ENCODE measurements at regions not wholly inside any gene's neighbourhood (a gene's known extent, or its start where the extent isn't known, plus 50 kb on each side); places are given as distances from the start of the nearest gene placed in this dataset.

GRCh38 chr7:35581605-35582210, 113.2 kb downstream of the HERPUD2 start:
- Histone ChIP-seq H3K27ac (ENCODE audit: low read length) (no peak overlapping the region), H3K36me3 (ENCODE audit: control insufficient read depth, insufficient read depth, low read length) (no peaks in the 10 kb centered on the region), H3K4me3 (ENCODE audit: low read length) (no peak overlapping the region), H3K27me3 (ENCODE audit: control insufficient read depth, insufficient read depth, low read length) (no peaks in the 10 kb centered on the region), H3K9me3 (replicated peaks; ENCODE audit: control insufficient read depth, low read depth, low read length) (no peaks in the 10 kb centered on the region), H3K4me1 (ENCODE audit: control insufficient read depth, insufficient read depth, low read length) (no peaks in the 10 kb centered on the region)
- WGBS (ENCODE audit: insufficient coverage): 73% methylated on average over 3 of the region's 7 CpGs
- no peak for DNase-seq

GRCh38 chr7:35576031-35576573, 118.8 kb downstream of the HERPUD2 start:
- 89% methylated on average over 3 of the region's 5 CpGs for WGBS (ENCODE audit: insufficient coverage)
- Histone ChIP-seq H3K27me3 (ENCODE audit: control insufficient read depth, insufficient read depth, low read length) (no peaks in the 10 kb centered on the region), H3K27ac (ENCODE audit: low read length) (no peak overlapping the region), H3K36me3 (ENCODE audit: control insufficient read depth, insufficient read depth, low read length) (no peaks in the 10 kb centered on the region), H3K9me3 (replicated peaks; ENCODE audit: control insufficient read depth, low read depth, low read length) (no peaks in the 10 kb centered on the region), H3K4me1 (ENCODE audit: control insufficient read depth, insufficient read depth, low read length) (no peaks in the 10 kb centered on the region), H3K4me3 (ENCODE audit: low read length) (no peak overlapping the region)
- DNase-seq: peak; percentile 59

GRCh38 chr7:35571611-35572240, 123.2 kb downstream of the HERPUD2 start:
- Histone ChIP-seq H3K27ac (ENCODE audit: low read length) (no peak overlapping the region), H3K36me3 (ENCODE audit: control insufficient read depth, insufficient read depth, low read length) (no peaks in the 10 kb centered on the region), H3K4me1 (ENCODE audit: control insufficient read depth, insufficient read depth, low read length) (no peaks in the 10 kb centered on the region), H3K9me3 (replicated peaks; ENCODE audit: control insufficient read depth, low read depth, low read length) (no peaks in the 10 kb centered on the region), H3K27me3 (ENCODE audit: control insufficient read depth, insufficient read depth, low read length) (no peaks in the 10 kb centered on the region), H3K4me3 (ENCODE audit: low read length) (no peak overlapping the region)
- WGBS (ENCODE audit: insufficient coverage): 62% methylated on average over 3 of the region's 3 CpGs
- peak; percentile 53 for DNase-seq

GRCh38 chr7:35570937-35571336, 124.0 kb downstream of the HERPUD2 start:
- Histone ChIP-seq H3K27ac (ENCODE audit: low read length) (no peak overlapping the region), H3K27me3 (ENCODE audit: control insufficient read depth, insufficient read depth, low read length) (peaks cover 2% of the 10 kb centered on the region), H3K4me1 (ENCODE audit: control insufficient read depth, insufficient read depth, low read length) (no peaks in the 10 kb centered on the region), H3K9me3 (replicated peaks; ENCODE audit: control insufficient read depth, low read depth, low read length) (no peaks in the 10 kb centered on the region), H3K36me3 (ENCODE audit: control insufficient read depth, insufficient read depth, low read length) (no peaks in the 10 kb centered on the region), H3K4me3 (ENCODE audit: low read length) (no peak overlapping the region)
- peak; percentile 12 for DNase-seq
- WGBS (ENCODE audit: insufficient coverage): no CpG with 5 or more reads among the region's 5 CpGs

GRCh38 chr7:35565927-35566326, 129.0 kb downstream of the HERPUD2 start:
- no peak for DNase-seq
- 26% methylated on average over 3 of the region's 3 CpGs for WGBS (ENCODE audit: insufficient coverage)

GRCh38 chr7:35558841-35559240, 136.1 kb downstream of the HERPUD2 start:
- no peak overlapping the region for H3K4me3 ChIP-seq (ENCODE audit: low read length)
- no peak for DNase-seq
- no peaks in the 10 kb centered on the region for H3K9me3 ChIP-seq (replicated peaks; ENCODE audit: control insufficient read depth, low read depth, low read length)
- no peaks in the 10 kb centered on the region for H3K36me3 ChIP-seq (ENCODE audit: control insufficient read depth, insufficient read depth, low read length)
- H3K27me3 ChIP-seq (ENCODE audit: control insufficient read depth, insufficient read depth, low read length): no peaks in the 10 kb centered on the region
- 86% methylated on average over 4 of the region's 4 CpGs for WGBS (ENCODE audit: insufficient coverage)
- no peak overlapping the region for H3K27ac ChIP-seq (ENCODE audit: low read length)
- H3K4me1 ChIP-seq (ENCODE audit: control insufficient read depth, insufficient read depth, low read length): no peaks in the 10 kb centered on the region

More at GRCh38 chr7:35565927-35566326, 129.0 kb downstream of the HERPUD2 start:
- H3K36me3 ChIP-seq (ENCODE audit: control insufficient read depth, insufficient read depth, low read length): no peaks in the 10 kb centered on the region
- no peak overlapping the region for H3K4me3 ChIP-seq (ENCODE audit: low read length)
- H3K4me1 ChIP-seq (ENCODE audit: control insufficient read depth, insufficient read depth, low read length): no peaks in the 10 kb centered on the region
- no peak overlapping the region for H3K27ac ChIP-seq (ENCODE audit: low read length)
- no peaks in the 10 kb centered on the region for H3K9me3 ChIP-seq (replicated peaks; ENCODE audit: control insufficient read depth, low read depth, low read length)
- peaks cover 2% of the 10 kb centered on the region for H3K27me3 ChIP-seq (ENCODE audit: control insufficient read depth, insufficient read depth, low read length)

- Histone ChIP-seq H3K4me1 (ENCODE audit: control insufficient read depth, insufficient read depth, low read length) (no peaks in the 10 kb centered on the region), H3K27ac (ENCODE audit: low read length) (no peak overlapping the region), H3K4me3 (ENCODE audit: low read length) (no peak overlapping the region), H3K36me3 (ENCODE audit: control insufficient read depth, insufficient read depth, low read length) (no peaks in the 10 kb centered on the region), H3K27me3 (ENCODE audit: control insufficient read depth, insufficient read depth, low read length) (no peaks in the 10 kb centered on the region), H3K9me3 (replicated peaks; ENCODE audit: control insufficient read depth, low read depth, low read length) (no peaks in the 10 kb centered on the region)
- no peak for DNase-seq
- 71% methylated on average over 4 of the region's 8 CpGs for WGBS (ENCODE audit: insufficient coverage)
Observed at GRCh38 chr7:35556515-35557471, 138.1 kb downstream of the HERPUD2 start.

- H3K36me3 ChIP-seq (ENCODE audit: control insufficient read depth, insufficient read depth, low read length): no peaks in the 10 kb centered on the region
- H3K27ac ChIP-seq (ENCODE audit: low read length): no peak overlapping the region
- DNase-seq: no peak
- no peak overlapping the region for H3K4me3 ChIP-seq (ENCODE audit: low read length)
- no peaks in the 10 kb centered on the region for H3K4me1 ChIP-seq (ENCODE audit: control insufficient read depth, insufficient read depth, low read length)
- no peaks in the 10 kb centered on the region for H3K9me3 ChIP-seq (replicated peaks; ENCODE audit: control insufficient read depth, low read depth, low read length)
- no CpG with 5 or more reads among the region's 4 CpGs for WGBS (ENCODE audit: insufficient coverage)
- peaks cover under 1% of the 10 kb centered on the region for H3K27me3 ChIP-seq (ENCODE audit: control insufficient read depth, insufficient read depth, low read length)
Observed at GRCh38 chr7:35555934-35556333, 139.0 kb downstream of the HERPUD2 start.

- DNase-seq: no peak
- no peaks in the 10 kb centered on the region for H3K36me3 ChIP-seq (ENCODE audit: control insufficient read depth, insufficient read depth, low read length)
- H3K9me3 ChIP-seq (replicated peaks; ENCODE audit: control insufficient read depth, low read depth, low read length): no peaks in the 10 kb centered on the region
- no peak overlapping the region for H3K4me3 ChIP-seq (ENCODE audit: low read length)
- no peaks in the 10 kb centered on the region for H3K4me1 ChIP-seq (ENCODE audit: control insufficient read depth, insufficient read depth, low read length)
- H3K27ac ChIP-seq (ENCODE audit: low read length): no peak overlapping the region
- peaks cover 3% of the 10 kb centered on the region for H3K27me3 ChIP-seq (ENCODE audit: control insufficient read depth, insufficient read depth, low read length)
- 97% methylated on average over 4 of the region's 5 CpGs for WGBS (ENCODE audit: insufficient coverage)
Observed at GRCh38 chr7:35555386-35555785, 139.5 kb downstream of the HERPUD2 start.

GRCh38 chr7:35553519-35553918, 141.4 kb downstream of the HERPUD2 start:
- H3K4me1 ChIP-seq (ENCODE audit: control insufficient read depth, insufficient read depth, low read length): no peaks in the 10 kb centered on the region
- no peak overlapping the region for H3K4me3 ChIP-seq (ENCODE audit: low read length)
- H3K9me3 ChIP-seq (replicated peaks; ENCODE audit: control insufficient read depth, low read depth, low read length): no peaks in the 10 kb centered on the region
- WGBS (ENCODE audit: insufficient coverage): 72% methylated on average over 2 of the region's 2 CpGs
- H3K27me3 ChIP-seq (ENCODE audit: control insufficient read depth, insufficient read depth, low read length): peaks cover 5% of the 10 kb centered on the region
- no peaks in the 10 kb centered on the region for H3K36me3 ChIP-seq (ENCODE audit: control insufficient read depth, insufficient read depth, low read length)
- no peak overlapping the region for H3K27ac ChIP-seq (ENCODE audit: low read length)
- DNase-seq: peak; percentile 13
